ENCODE measurements at regions not wholly inside any gene's neighbourhood (a gene's known extent, or its start where the extent isn't known, plus 50 kb on each side); places are given as distances from the start of the nearest gene placed in this dataset.

DNA sequence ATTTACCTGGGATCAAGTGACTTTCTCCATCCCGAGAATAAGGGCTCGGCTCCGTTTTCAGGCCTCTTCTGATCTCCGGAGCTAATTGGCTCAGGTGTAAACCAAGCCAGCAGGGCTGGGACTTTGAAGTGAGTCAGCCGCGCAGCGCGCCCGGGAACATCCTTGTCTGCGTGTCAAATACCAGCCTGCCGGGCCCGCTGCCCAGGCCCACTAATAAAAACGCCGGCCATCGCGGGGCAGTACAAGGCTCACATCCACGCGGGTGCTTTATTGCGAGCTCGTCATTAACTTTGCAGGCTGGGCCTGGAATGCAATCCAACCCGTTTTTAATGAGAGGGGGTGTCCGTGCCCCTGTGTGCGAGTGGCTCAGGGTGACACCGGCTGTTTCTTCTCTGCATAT, 416.8 kb downstream of the IRX2 start:
- no peak for DNase-seq (ENCODE audit: low read depth, low spot score)
- TF ChIP-seq CTCF (IDR thresholded peaks at IDR 0.05; ENCODE audit: insufficient read depth, low read length, missing control alignments) = no peak
- ChIA-PET POLR2A (no interaction called here), CTCF (no interaction called here)
- H3K4me3 ChIP-seq (ENCODE audit: low read depth, low read length) = no peak overlapping the region

GRCh38 chr5:2333291-2333690, 418.2 kb downstream of the IRX2 start:
- POLR2A ChIA-PET = no interaction called here
- no peak for TF ChIP-seq CTCF (IDR thresholded peaks at IDR 0.05; ENCODE audit: insufficient read depth, low read length, missing control alignments)
- no peak overlapping the region for H3K4me3 ChIP-seq (ENCODE audit: low read depth, low read length)
- CTCF ChIA-PET = no interaction called here
- no peak for DNase-seq (ENCODE audit: low read depth, low spot score)

DNA sequence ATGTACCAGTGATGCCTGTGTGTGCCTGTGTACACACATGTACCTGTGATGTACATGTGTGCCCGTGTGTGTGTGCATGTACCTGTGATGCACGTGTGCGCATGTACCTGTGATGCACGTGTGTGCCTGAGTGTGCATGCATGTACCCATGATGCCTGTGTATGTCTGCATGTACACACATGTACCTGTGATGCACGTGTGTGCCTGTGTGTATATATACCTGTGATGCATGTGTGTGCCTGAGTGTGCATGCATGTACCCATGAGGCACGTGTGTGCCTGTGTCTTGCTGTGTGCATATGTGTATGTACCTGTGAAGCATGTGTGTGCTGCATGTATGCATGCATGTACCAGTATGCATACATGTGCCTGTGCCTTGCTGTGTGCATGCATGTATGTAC, 419.0 kb downstream of the IRX2 start:
- TF ChIP-seq CTCF (IDR thresholded peaks at IDR 0.05; ENCODE audit: insufficient read depth, low read length, missing control alignments) = no peak
- H3K4me3 ChIP-seq (ENCODE audit: low read depth, low read length) = no peak overlapping the region
- POLR2A ChIA-PET = no interaction called here
- DNase-seq (ENCODE audit: low read depth, low spot score) = no peak
- CTCF ChIA-PET = no interaction called here

DNA sequence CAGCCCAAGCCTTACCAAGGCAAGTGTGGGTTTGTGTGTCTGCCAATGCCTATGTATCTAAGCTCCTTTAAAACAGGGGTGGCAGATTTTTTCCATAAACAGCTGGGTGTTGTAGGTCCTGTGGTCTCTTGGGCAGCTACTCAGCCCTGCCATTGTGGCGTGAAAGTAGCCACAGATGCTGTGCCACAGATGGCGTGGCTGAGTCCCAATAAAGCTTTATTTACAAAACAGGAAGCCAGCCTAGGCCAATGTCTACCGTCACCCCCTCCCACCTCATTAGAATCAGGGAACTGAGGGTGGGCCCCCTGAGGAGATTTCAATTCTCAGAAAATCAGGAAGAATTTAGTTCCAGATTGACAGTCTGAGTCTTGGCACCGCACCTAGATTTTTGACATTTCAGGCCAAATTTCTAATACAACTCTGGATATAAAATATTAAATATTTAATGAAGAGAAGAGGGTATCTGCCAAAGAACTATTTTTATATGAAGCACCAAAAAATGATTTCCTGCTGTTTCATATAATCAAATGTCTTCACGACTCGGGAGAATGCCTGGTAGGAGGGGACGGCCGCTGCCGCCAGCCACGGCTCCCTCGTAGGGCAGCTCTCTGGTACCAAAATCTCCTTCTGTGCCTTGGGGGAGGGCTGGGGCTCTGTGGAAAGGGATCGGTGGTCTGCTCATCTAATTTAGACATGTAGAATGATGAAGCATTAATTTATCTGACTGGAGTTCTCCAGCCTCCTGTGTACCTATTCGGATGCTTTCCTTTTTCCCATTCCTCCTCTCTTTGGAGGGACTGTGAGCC, 420.9 kb downstream of the IRX2 start:
- CTCF ChIA-PET = no interaction called here
- no peak for TF ChIP-seq CTCF (IDR thresholded peaks at IDR 0.05; ENCODE audit: insufficient read depth, low read length, missing control alignments)
- H3K4me3 ChIP-seq (ENCODE audit: low read depth, low read length) = no peak overlapping the region
- DNase-seq (ENCODE audit: low read depth, low spot score) = no peak
- POLR2A ChIA-PET = no interaction called here

GRCh38 chr5:2329741-2330140, 421.7 kb downstream of the IRX2 start:
- DNase-seq (ENCODE audit: low read depth, low spot score) = no peak
- ChIA-PET POLR2A (no interaction called here), CTCF (no interaction called here)
- no peak for TF ChIP-seq CTCF (IDR thresholded peaks at IDR 0.05; ENCODE audit: insufficient read depth, low read length, missing control alignments)
- H3K4me3 ChIP-seq (ENCODE audit: low read depth, low read length) = no peak overlapping the region

DNA sequence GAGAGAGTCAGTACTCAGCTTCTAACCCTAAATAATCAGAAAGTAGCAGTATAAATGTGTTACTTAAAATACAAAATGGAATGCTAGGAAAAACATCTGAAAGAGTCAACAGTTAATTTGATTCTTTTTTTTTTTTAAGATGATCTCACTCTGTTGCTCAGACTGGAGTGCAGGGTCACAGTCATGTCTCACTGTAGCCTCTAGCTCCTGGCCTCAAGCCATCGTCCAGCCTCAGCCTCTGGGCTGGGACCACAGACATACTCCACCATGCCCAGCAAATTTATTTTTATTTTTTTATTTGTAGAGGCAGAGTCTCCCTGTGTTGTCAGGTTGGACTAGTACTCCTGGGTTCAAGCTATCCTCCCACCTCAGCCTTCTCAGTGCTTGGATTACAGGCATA, 424.9 kb downstream of the IRX2 start:
- no peak overlapping the region for H3K4me3 ChIP-seq (ENCODE audit: low read depth, low read length)
- no peak for DNase-seq (ENCODE audit: low read depth, low spot score)
- CTCF ChIA-PET = no interaction called here
- TF ChIP-seq CTCF (IDR thresholded peaks at IDR 0.05; ENCODE audit: insufficient read depth, low read length, missing control alignments) = no peak
- POLR2A ChIA-PET = no interaction called here
